22Rv1 (cell line): ENCODE measurements at regions not wholly inside any gene's neighbourhood (a gene's known extent, or its start where the extent isn't known, plus 50 kb on each side); places are given as distances from the start of the nearest gene placed in this dataset.

Experiments used
- CTCF ChIP-seq: fragments of 450-650 bp; IDR thresholded peaks from 2 replicates; pipeline ENCODE4 v1.5.1; 2017; ENCODE audit warnings: mild to moderate bottlenecking
- ZFX ChIP-seq: fragments of 450-650 bp; IDR thresholded peaks from 2 replicates; pipeline ENCODE4 v1.6.1; 2017; ENCODE audit warnings: antibody characterized with exemption, borderline replicate concordance

- TF ChIP-seq CTCF (no peak), ZFX (no peak)
Measured at GRCh38 chr10:2910656-2911055, 156.7 kb upstream of the PFKP start.
